ENCODE measurements at regions not wholly inside any gene's neighbourhood (a gene's known extent, or its start where the extent isn't known, plus 50 kb on each side); places are given as distances from the start of the nearest gene placed in this dataset.

GRCh38 chr21:24577301-24577700 is 1030.0 kb downstream of the MRPL39 start:
- TF ChIP-seq, protein P1, sequence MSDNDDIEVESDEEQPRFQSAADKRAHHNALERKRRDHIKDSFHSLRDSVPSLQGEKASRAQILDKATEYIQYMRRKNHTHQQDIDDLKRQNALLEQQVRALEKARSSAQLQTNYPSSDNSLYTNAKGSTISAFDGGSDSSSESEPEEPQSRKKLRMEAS (IDR thresholded peaks at IDR 0.05), result no peak
- TF ChIP-seq JUN (IDR thresholded peaks at IDR 0.05) (no peak), HOXA7 (CRISPR knock-in tag; IDR thresholded peaks at IDR 0.05) (no peak), BCL3 (IDR thresholded peaks at IDR 0.05) (no peak), POLR2A (IDR thresholded peaks at IDR 0.05; ENCODE audit: low read length) (no peak)
- TF ChIP-seq, protein P2, sequence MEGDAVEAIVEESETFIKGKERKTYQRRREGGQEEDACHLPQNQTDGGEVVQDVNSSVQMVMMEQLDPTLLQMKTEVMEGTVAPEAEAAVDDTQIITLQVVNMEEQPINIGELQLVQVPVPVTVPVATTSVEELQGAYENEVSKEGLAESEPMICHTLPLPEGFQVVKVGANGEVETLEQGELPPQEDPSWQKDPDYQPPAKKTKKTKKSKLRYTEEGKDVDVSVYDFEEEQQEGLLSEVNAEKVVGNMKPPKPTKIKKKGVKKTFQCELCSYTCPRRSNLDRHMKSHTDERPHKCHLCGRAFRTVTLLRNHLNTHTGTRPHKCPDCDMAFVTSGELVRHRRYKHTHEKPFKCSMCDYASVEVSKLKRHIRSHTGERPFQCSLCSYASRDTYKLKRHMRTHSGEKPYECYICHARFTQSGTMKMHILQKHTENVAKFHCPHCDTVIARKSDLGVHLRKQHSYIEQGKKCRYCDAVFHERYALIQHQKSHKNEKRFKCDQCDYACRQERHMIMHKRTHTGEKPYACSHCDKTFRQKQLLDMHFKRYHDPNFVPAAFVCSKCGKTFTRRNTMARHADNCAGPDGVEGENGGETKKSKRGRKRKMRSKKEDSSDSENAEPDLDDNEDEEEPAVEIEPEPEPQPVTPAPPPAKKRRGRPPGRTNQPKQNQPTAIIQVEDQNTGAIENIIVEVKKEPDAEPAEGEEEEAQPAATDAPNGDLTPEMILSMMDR (IDR thresholded peaks at IDR 0.05), result no peak

Data from A549 (cell line).